A673 (cell line): ENCODE measurements at regions not wholly inside any gene's neighbourhood (a gene's known extent, or its start where the extent isn't known, plus 50 kb on each side); places are given as distances from the start of the nearest gene placed in this dataset.

Source experiments
- BruUV-seq: library from RNA; stranded (reverse); fragments of 400-500 nt; replicated peaks from 2 replicates; lab custom pipeline; 2021; lab: Mats Ljungman, UMichigan
- CTCF ChIA-PET: fragments of 300-600 bp; sonication (Branson Sonifier 250); formaldehyde crosslinking; loops from one replicate; lab custom pipeline; 2022; ENCODE audit warnings: antibody characterized with exemption; lab: Charles Lee
- POLR2A ChIA-PET: fragments of 300-600 bp; sonication (Branson Sonifier 250); formaldehyde crosslinking; loops from one replicate; lab custom pipeline; 2022; ENCODE audit warnings: antibody characterized with exemption; ENCODE audit not compliant: low non-redundant PET; lab: Charles Lee
- DNase-seq: peaks from one replicate; pipeline ENCODE4 v3.0.0-alpha.2; 2015; ENCODE audit warnings: low spot score
- H3K27ac ChIP-seq: fragments of 200-600 bp; sonication (generic); 2 replicates; pipeline ENCODE4 v1.5.1; 2016; ENCODE audit warnings: mixed run types, low read depth, mild to moderate bottlenecking, mixed read lengths, antibody characterized with exemption, low read length; ENCODE audit not compliant: poor library complexity, severe bottlenecking
- H3K27me3 ChIP-seq: fragments of 200-600 bp; sonication (generic); replicated peaks from 2 replicates; pipeline ENCODE4 v1.6.1; 2017; ENCODE audit warnings: mixed run types, low read depth, mild to moderate bottlenecking, mixed read lengths, antibody characterized with exemption, low read length; ENCODE audit not compliant: insufficient read depth, poor library complexity
- H3K36me3 ChIP-seq: fragments of 200-600 bp; sonication (generic); 2 replicates; pipeline ENCODE4 v1.6.1; 2016; ENCODE audit warnings: mixed run types, mild to moderate bottlenecking, mixed read lengths, antibody characterized with exemption, low read length; ENCODE audit not compliant: insufficient read depth, poor library complexity, severe bottlenecking
- H3K4me1 ChIP-seq: fragments of 200-600 bp; sonication (generic); 2 replicates; pipeline ENCODE4 v1.6.1; 2017; ENCODE audit warnings: mixed run types, mild to moderate bottlenecking, mixed read lengths, antibody characterized with exemption, low read length; ENCODE audit not compliant: insufficient read depth, poor library complexity, severe bottlenecking
- H3K4me3 ChIP-seq: fragments of 200-600 bp; sonication (generic); 2 replicates; pipeline ENCODE4 v1.5.1; 2016; ENCODE audit warnings: low read depth, mixed run types, mild to moderate bottlenecking, mixed read lengths, low read length; ENCODE audit not compliant: poor library complexity, severe bottlenecking
- H3K9me3 ChIP-seq: fragments of 200-600 bp; sonication (generic); 2 replicates; pipeline ENCODE4 v1.6.1; 2016; ENCODE audit warnings: mixed run types, low read depth, mild to moderate bottlenecking, mixed read lengths, antibody characterized with exemption, low read length; ENCODE audit not compliant: poor library complexity, severe bottlenecking
- EZH2 ChIP-seq: fragments of 200-600 bp; sonication (generic); IDR thresholded peaks from 2 replicates; pipeline ENCODE4 v1.6.1; 2017; ENCODE audit warnings: borderline replicate concordance, low read depth, mild to moderate bottlenecking, mixed read lengths, antibody characterized with exemption, low read length; ENCODE audit not compliant: poor library complexity, severe bottlenecking
- intact Hi-C: fragments of 100-400 bp; cut with micrococcal nuclease; formaldehyde crosslinking; loops from one replicate; pipeline ENCODE4 v1.10.0; 2022; ENCODE audit not compliant: unreplicated experiment
- TF ChIP-seq, protein P1 (sequence below): fragments of 300-800, 200-600 bp; sonication (generic); conservative IDR thresholded peaks from 2 replicates; pipeline ENCODE4 v1.5.1; 2017; ENCODE audit warnings: low read depth, mild to moderate bottlenecking, antibody characterized with exemption, low read length, moderate library complexity, mixed read lengths

DNA sequence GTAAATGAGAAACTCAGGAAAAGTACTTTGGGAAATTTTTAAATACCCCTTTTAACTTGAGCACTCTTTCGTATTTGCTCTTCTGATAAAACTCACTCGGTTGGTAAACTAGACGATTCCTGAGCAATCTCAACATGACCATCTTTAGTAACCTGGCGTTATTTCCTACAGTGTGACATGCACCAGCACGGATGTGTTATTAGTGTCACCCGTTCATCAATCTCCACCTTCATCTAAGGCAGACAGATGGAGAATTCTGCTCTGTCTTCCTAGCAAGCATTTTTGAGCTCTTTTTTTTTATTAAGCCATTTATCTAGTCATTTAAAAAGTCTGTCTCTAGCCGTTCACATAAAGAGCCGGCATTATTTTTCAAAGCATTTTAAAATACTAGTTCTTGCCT is 155.2 kb downstream of the DISP1 start:
- ChIA-PET CTCF (no interaction called here), POLR2A (no interaction called here)
- intact Hi-C loops: no loop called here
- BruUV-seq: no TSS peak
- TF ChIP-seq, protein P1, sequence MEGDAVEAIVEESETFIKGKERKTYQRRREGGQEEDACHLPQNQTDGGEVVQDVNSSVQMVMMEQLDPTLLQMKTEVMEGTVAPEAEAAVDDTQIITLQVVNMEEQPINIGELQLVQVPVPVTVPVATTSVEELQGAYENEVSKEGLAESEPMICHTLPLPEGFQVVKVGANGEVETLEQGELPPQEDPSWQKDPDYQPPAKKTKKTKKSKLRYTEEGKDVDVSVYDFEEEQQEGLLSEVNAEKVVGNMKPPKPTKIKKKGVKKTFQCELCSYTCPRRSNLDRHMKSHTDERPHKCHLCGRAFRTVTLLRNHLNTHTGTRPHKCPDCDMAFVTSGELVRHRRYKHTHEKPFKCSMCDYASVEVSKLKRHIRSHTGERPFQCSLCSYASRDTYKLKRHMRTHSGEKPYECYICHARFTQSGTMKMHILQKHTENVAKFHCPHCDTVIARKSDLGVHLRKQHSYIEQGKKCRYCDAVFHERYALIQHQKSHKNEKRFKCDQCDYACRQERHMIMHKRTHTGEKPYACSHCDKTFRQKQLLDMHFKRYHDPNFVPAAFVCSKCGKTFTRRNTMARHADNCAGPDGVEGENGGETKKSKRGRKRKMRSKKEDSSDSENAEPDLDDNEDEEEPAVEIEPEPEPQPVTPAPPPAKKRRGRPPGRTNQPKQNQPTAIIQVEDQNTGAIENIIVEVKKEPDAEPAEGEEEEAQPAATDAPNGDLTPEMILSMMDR: no peak
- no peak for TF ChIP-seq EZH2
- no peak overlapping the region for H3K4me3 ChIP-seq
- peaks cover 7% of the 10 kb centered on the region for H3K4me1 ChIP-seq
- no peak overlapping the region for H3K27ac ChIP-seq
- peak; percentile 4 for DNase-seq
- H3K36me3 ChIP-seq: no peaks in the 10 kb centered on the region
- no peaks in the 10 kb centered on the region for H3K27me3 ChIP-seq
- H3K9me3 ChIP-seq: no peaks in the 10 kb centered on the region

DNA sequence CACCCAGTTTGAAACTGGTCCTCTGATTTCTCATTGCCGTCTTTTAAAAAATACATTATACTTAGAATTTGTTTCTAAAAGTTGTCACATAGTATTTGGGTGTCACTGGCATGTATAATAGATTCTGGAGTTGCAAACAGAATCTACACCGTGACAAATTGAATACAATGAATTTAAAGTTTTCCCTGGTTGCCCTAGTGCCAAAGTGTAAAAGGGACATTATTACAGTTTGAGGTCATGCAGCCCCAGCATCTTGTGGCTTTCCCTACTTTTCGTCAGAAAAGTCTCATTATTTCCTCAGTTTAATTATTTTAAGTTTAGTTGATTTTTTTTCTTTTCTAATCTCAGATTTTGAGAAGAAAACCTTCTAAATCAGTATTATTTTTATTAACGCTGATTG is 155.9 kb downstream of the DISP1 start:
- POLR2A ChIA-PET: interaction anchor here (0.6 kb wide), 1 partner anchor 178 kb away, joined by 4 read pairs; no protein-coding TSS in a partner anchor
- peak; percentile 42 for DNase-seq
- H3K9me3 ChIP-seq: no peaks in the 10 kb centered on the region
- no peaks in the 10 kb centered on the region for H3K27me3 ChIP-seq
- no peak overlapping the region for H3K4me3 ChIP-seq
- intact Hi-C loops: no loop called here
- no peak overlapping the region for H3K27ac ChIP-seq
- TF ChIP-seq, protein P1: no peak
- TF ChIP-seq EZH2: no peak
- H3K4me1 ChIP-seq: peaks cover 7% of the 10 kb centered on the region
- CTCF ChIA-PET: no interaction called here
- no TSS peak for BruUV-seq
- no peaks in the 10 kb centered on the region for H3K36me3 ChIP-seq

DNA sequence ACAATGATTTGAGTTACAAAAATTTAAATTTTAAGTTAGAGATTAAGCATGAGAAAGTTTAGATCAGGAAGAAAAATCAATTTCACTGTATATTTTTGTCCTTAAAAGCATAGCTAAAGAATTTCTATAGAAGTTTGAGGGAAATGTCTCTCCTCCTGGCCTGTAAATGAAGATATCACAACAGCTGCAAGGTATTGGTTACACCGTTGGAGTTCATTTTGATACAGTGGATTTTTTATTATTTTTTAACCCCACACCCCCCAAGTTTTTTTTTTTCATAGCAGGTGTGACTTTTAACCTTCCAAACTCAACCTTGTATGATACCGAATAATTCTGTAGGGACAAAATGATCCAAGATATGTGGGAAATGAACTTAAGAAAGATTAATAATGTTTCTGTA is 156.3 kb downstream of the DISP1 start:
- Histone ChIP-seq H3K9me3 (no peaks in the 10 kb centered on the region), H3K36me3 (no peaks in the 10 kb centered on the region), H3K27ac (no peak overlapping the region), H3K4me1 (peaks cover 7% of the 10 kb centered on the region), H3K4me3 (no peak overlapping the region), H3K27me3 (no peaks in the 10 kb centered on the region)
- intact Hi-C loops: no loop called here
- BruUV-seq: no TSS peak
- POLR2A ChIA-PET: interaction anchor here (0.6 kb wide), 1 partner anchor 178 kb away, joined by 4 read pairs; no protein-coding TSS in a partner anchor
- CTCF ChIA-PET: no interaction called here
- DNase-seq: no peak
- no peak for TF ChIP-seq EZH2
- TF ChIP-seq, protein P1: no peak
